ENCODE measurements at regions not wholly inside any gene's neighbourhood (a gene's known extent, or its start where the extent isn't known, plus 50 kb on each side); places are given as distances from the start of the nearest gene placed in this dataset.

DNA sequence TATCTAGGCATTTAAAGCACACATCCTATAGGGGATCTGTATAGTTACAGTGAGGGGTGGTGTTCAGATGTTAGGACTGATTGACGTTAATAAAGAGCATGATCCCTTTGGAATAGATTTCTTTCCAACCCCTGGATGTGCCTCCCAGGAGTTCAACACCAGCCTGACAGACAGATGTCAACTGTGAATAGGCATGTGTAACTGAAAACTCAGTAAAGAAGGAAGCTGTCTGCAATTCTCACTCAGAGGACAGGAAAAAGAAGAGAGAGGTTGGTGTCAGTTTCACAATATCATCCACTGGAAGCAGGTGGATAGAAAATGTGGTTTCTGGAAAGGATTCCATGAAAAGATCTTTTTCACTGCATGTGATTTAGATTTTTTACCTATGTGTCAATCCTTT lies 396.3 kb downstream of the NSUN3 start:
- Histone ChIP-seq H3K4me3 (ENCODE audit: low read depth, low read length, poor library complexity, severe bottlenecking) (no peak overlapping the region), H3K27me3 (replicated peaks; ENCODE audit: insufficient read depth, low read depth, low read length, poor library complexity) (no peaks in the 10 kb centered on the region), H3K4me1 (ENCODE audit: insufficient read depth, low read length, poor library complexity, severe bottlenecking) (no peaks in the 10 kb centered on the region), H3K9me3 (ENCODE audit: low read depth, low read length, poor library complexity, severe bottlenecking) (no peaks in the 10 kb centered on the region), H3K36me3 (ENCODE audit: insufficient read depth, low read length, poor library complexity, severe bottlenecking) (no peaks in the 10 kb centered on the region), H3K27ac (ENCODE audit: low read depth, low read length, poor library complexity, severe bottlenecking) (no peak overlapping the region)
- intact Hi-C loops (cut with micrococcal nuclease; ENCODE audit: unreplicated experiment): no loop called here
- no TSS peak for BruUV-seq (replicated peaks)
- POLR2A ChIA-PET (ENCODE audit: low non-redundant PET): no interaction called here
- CTCF ChIA-PET: no interaction called here
- no peak for DNase-seq (ENCODE audit: low spot score)
- TF ChIP-seq, protein P1, sequence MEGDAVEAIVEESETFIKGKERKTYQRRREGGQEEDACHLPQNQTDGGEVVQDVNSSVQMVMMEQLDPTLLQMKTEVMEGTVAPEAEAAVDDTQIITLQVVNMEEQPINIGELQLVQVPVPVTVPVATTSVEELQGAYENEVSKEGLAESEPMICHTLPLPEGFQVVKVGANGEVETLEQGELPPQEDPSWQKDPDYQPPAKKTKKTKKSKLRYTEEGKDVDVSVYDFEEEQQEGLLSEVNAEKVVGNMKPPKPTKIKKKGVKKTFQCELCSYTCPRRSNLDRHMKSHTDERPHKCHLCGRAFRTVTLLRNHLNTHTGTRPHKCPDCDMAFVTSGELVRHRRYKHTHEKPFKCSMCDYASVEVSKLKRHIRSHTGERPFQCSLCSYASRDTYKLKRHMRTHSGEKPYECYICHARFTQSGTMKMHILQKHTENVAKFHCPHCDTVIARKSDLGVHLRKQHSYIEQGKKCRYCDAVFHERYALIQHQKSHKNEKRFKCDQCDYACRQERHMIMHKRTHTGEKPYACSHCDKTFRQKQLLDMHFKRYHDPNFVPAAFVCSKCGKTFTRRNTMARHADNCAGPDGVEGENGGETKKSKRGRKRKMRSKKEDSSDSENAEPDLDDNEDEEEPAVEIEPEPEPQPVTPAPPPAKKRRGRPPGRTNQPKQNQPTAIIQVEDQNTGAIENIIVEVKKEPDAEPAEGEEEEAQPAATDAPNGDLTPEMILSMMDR (conservative IDR thresholded peaks at IDR 0.05; ENCODE audit: low read depth, low read length): no peak
- TF ChIP-seq EZH2 (IDR thresholded peaks at IDR 0.05; ENCODE audit: borderline replicate concordance, low read depth, low read length, poor library complexity, severe bottlenecking): no peak

DNA sequence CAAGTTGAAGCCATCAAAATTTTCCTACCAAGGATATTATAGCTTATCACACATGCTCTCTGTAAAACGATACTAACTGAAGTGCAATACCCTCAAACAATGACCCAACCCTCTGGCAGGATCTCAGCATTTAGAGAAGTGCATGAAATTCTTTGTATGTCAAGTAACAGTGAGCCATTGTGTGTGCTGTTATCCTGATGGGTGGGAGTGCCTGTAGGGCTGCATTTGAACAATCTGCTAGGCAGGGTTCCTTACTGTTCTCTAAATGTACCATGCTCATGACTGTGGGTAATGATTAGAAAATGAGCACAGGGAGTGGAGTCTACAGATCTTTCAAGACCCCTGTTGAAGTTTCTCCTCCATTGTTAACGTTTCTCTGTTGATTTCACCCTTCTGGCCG lies 398.1 kb downstream of the NSUN3 start:
- H3K27ac ChIP-seq (ENCODE audit: low read depth, low read length, poor library complexity, severe bottlenecking): no peak overlapping the region
- CTCF ChIA-PET: no interaction called here
- POLR2A ChIA-PET (ENCODE audit: low non-redundant PET): interaction anchor here (0.6 kb wide), 1 partner anchor 186 kb away, joined by 3 read pairs; no protein-coding TSS in a partner anchor
- no TSS peak for BruUV-seq (replicated peaks)
- intact Hi-C loops (cut with micrococcal nuclease; ENCODE audit: unreplicated experiment): no loop called here
- H3K36me3 ChIP-seq (ENCODE audit: insufficient read depth, low read length, poor library complexity, severe bottlenecking): no peaks in the 10 kb centered on the region
- DNase-seq (ENCODE audit: low spot score): no peak
- no peaks in the 10 kb centered on the region for H3K9me3 ChIP-seq (ENCODE audit: low read depth, low read length, poor library complexity, severe bottlenecking)
- no peaks in the 10 kb centered on the region for H3K27me3 ChIP-seq (replicated peaks; ENCODE audit: insufficient read depth, low read depth, low read length, poor library complexity)
- no peaks in the 10 kb centered on the region for H3K4me1 ChIP-seq (ENCODE audit: insufficient read depth, low read length, poor library complexity, severe bottlenecking)
- no peak overlapping the region for H3K4me3 ChIP-seq (ENCODE audit: low read depth, low read length, poor library complexity, severe bottlenecking)
- TF ChIP-seq, protein P1 (conservative IDR thresholded peaks at IDR 0.05; ENCODE audit: low read depth, low read length): no peak
- TF ChIP-seq EZH2 (IDR thresholded peaks at IDR 0.05; ENCODE audit: borderline replicate concordance, low read depth, low read length, poor library complexity, severe bottlenecking): no peak

DNA sequence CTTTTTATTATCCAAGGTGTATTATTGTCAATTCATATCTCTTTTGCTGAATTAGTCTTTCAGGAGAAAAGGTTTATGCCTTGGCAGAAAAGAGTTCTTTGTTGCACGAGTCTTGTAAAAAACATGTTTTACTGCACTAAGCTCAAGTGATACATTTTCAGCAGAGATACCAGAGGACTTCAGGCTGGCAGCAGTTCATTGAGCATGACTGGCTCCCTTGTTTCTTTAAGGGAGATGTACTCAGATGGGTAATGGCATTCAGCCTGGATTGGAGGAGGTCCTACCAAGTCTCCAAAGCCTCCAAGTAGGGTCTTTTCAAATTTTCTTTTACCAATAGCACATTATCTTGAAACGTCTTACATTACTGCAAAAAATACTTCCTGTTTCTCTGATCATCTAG lies 400.1 kb downstream of the NSUN3 start:
- TF ChIP-seq EZH2 (IDR thresholded peaks at IDR 0.05; ENCODE audit: borderline replicate concordance, low read depth, low read length, poor library complexity, severe bottlenecking): no peak
- TF ChIP-seq, protein P1 (conservative IDR thresholded peaks at IDR 0.05; ENCODE audit: low read depth, low read length): no peak
- Histone ChIP-seq H3K27me3 (replicated peaks; ENCODE audit: insufficient read depth, low read depth, low read length, poor library complexity) (no peaks in the 10 kb centered on the region), H3K27ac (ENCODE audit: low read depth, low read length, poor library complexity, severe bottlenecking) (no peak overlapping the region), H3K4me1 (ENCODE audit: insufficient read depth, low read length, poor library complexity, severe bottlenecking) (no peaks in the 10 kb centered on the region), H3K4me3 (ENCODE audit: low read depth, low read length, poor library complexity, severe bottlenecking) (no peak overlapping the region), H3K9me3 (ENCODE audit: low read depth, low read length, poor library complexity, severe bottlenecking) (no peaks in the 10 kb centered on the region), H3K36me3 (ENCODE audit: insufficient read depth, low read length, poor library complexity, severe bottlenecking) (no peaks in the 10 kb centered on the region)
- DNase-seq (ENCODE audit: low spot score): no peak
- CTCF ChIA-PET: no interaction called here
- intact Hi-C loops (cut with micrococcal nuclease; ENCODE audit: unreplicated experiment): no loop called here
- BruUV-seq (replicated peaks): no TSS peak
- POLR2A ChIA-PET (ENCODE audit: low non-redundant PET): interaction anchor here (0.6 kb wide), 1 partner anchor 183 kb away, joined by 6 read pairs; no protein-coding TSS in a partner anchor

Measured in A673 (cell line).